Stimulated activated CD8-positive, alpha-beta memory T cell treated with anti-CD3 and anti-CD28 coated beads, Interleukin-7, amount 100 ng/mL, for 48 hours (primary cell): ENCODE measurements at regions not wholly inside any gene's neighbourhood (a gene's known extent, or its start where the extent isn't known, plus 50 kb on each side); places are given as distances from the start of the nearest gene placed in this dataset.

Source experiments
- DNase-seq, 2 donors: peaks; one replicate each; pipeline ENCODE4 v3.0.0-alpha.2; 2020; ENCODE audit warnings: low read depth in 1 of 2; ENCODE audit errors: extremely low read depth in 1 of 2

GRCh38 chr15:89400116-89400781 lies 65.6 kb upstream of the POLG start:
- DNase-seq: no peak

GRCh38 chr15:89399238-89400115 lies 64.9 kb upstream of the POLG start:
- peak in 1 of 2 donors; percentile 24 for DNase-seq

- DNase-seq: no peak
These were observed 64.2 kb upstream of the POLG start for GRCh38 chr15:89398896-89399237.

- no peak for DNase-seq
These were observed 63.0 kb upstream of the POLG start for GRCh38 chr15:89397653-89398023.

- no peak for DNase-seq
These were observed 62.4 kb upstream of the POLG start for GRCh38 chr15:89396723-89397652.

GRCh38 chr15:89395996-89396395 lies 61.4 kb upstream of the POLG start:
- DNase-seq: no peak

- no peak for DNase-seq
These were observed 60.8 kb upstream of the POLG start for GRCh38 chr15:89395461-89395871.

GRCh38 chr15:89395031-89395430 lies 60.4 kb upstream of the POLG start:
- no peak for DNase-seq

GRCh38 chr15:89393056-89393455 lies 58.4 kb upstream of the POLG start:
- DNase-seq: no peak

- no peak for DNase-seq
These were observed 57.1 kb upstream of the POLG start for GRCh38 chr15:89391685-89392257.

- DNase-seq: no peak
These were observed 55.4 kb upstream of the POLG start for GRCh38 chr15:89389841-89390603.

GRCh38 chr15:89387140-89387903 lies 52.7 kb upstream of the POLG start:
- no peak for DNase-seq

GRCh38 chr15:89385596-89386331 lies 51.1 kb upstream of the POLG start:
- no peak for DNase-seq
